ENCODE measurements at regions not wholly inside any gene's neighbourhood (a gene's known extent, or its start where the extent isn't known, plus 50 kb on each side); places are given as distances from the start of the nearest gene placed in this dataset.

GRCh38 chr5:27928060-27928459, 889.7 kb upstream of the CDH9 start:
- H3K4me2 ChIP-seq (ENCODE audit: extremely low read depth, insufficient read depth, low read length): no peak overlapping the region
- no peak overlapping the region for H2AFZ ChIP-seq (ENCODE audit: low read length)
- H3K9ac ChIP-seq (ENCODE audit: insufficient read depth, low read length): no peak overlapping the region
- H3K36me3 ChIP-seq (ENCODE audit: control insufficient read depth, insufficient read depth, low read length): no peaks in the 10 kb centered on the region
- DNase-seq (ENCODE audit: low read depth in 2 of 2): no peak
- no peak for TF ChIP-seq CTCF (conservative IDR thresholded peaks at IDR 0.05 in 1 of 2, IDR thresholded peaks at IDR 0.05 in 1 of 2; ENCODE audit: low read depth in 1 of 2, low read length in 2 of 2)
- TF ChIP-seq EZH2 (IDR thresholded peaks at IDR 0.05; ENCODE audit: low read length, missing control alignments): no peak
- H3K27ac ChIP-seq (ENCODE audit: insufficient read depth, low read length): no peak overlapping the region
- no peaks in the 10 kb centered on the region for H3K9me3 ChIP-seq (ENCODE audit: control insufficient read depth, insufficient read depth, low read depth, low read length)
- H3K79me2 ChIP-seq (ENCODE audit: control insufficient read depth, insufficient read depth, low read length): no peaks in the 10 kb centered on the region
- H3K27me3 ChIP-seq (ENCODE audit: control insufficient read depth, insufficient read depth, low read length): no peaks in the 10 kb centered on the region
- no peaks in the 10 kb centered on the region for H4K20me1 ChIP-seq (ENCODE audit: control insufficient read depth, extremely low read depth, insufficient read depth, low read length)
- H3K4me3 ChIP-seq (replicated peaks in 1 of 4; ENCODE audit: control extremely low read depth in 1 of 4, insufficient read depth in 1 of 4, low read depth in 3 of 4, low read length in 4 of 4): no peak overlapping the region
- no peaks in the 10 kb centered on the region for H3K4me1 ChIP-seq (ENCODE audit: control insufficient read depth, extremely low read depth, insufficient read depth, low read length)

- no peak for DNase-seq (ENCODE audit: low read depth in 2 of 2)
- no peak overlapping the region for H3K4me2 ChIP-seq (ENCODE audit: extremely low read depth, insufficient read depth, low read length)
- no peak overlapping the region for H2AFZ ChIP-seq (ENCODE audit: low read length)
- no peaks in the 10 kb centered on the region for H4K20me1 ChIP-seq (ENCODE audit: control insufficient read depth, extremely low read depth, insufficient read depth, low read length)
- no peaks in the 10 kb centered on the region for H3K4me1 ChIP-seq (ENCODE audit: control insufficient read depth, extremely low read depth, insufficient read depth, low read length)
- H3K79me2 ChIP-seq (ENCODE audit: control insufficient read depth, insufficient read depth, low read length): no peaks in the 10 kb centered on the region
- H3K9me3 ChIP-seq (ENCODE audit: control insufficient read depth, insufficient read depth, low read depth, low read length): no peaks in the 10 kb centered on the region
- H3K27ac ChIP-seq (ENCODE audit: insufficient read depth, low read length): no peak overlapping the region
- no peak overlapping the region for H3K4me3 ChIP-seq (replicated peaks in 1 of 4; ENCODE audit: control extremely low read depth in 1 of 4, insufficient read depth in 1 of 4, low read depth in 3 of 4, low read length in 4 of 4)
- H3K9ac ChIP-seq (ENCODE audit: insufficient read depth, low read length): no peak overlapping the region
- H3K27me3 ChIP-seq (ENCODE audit: control insufficient read depth, insufficient read depth, low read length): no peaks in the 10 kb centered on the region
- TF ChIP-seq CTCF (conservative IDR thresholded peaks at IDR 0.05 in 1 of 2, IDR thresholded peaks at IDR 0.05 in 1 of 2; ENCODE audit: low read depth in 1 of 2, low read length in 2 of 2): no peak
- TF ChIP-seq EZH2 (IDR thresholded peaks at IDR 0.05; ENCODE audit: low read length, missing control alignments): no peak
- H3K36me3 ChIP-seq (ENCODE audit: control insufficient read depth, insufficient read depth, low read length): no peaks in the 10 kb centered on the region
These were observed 872.8 kb upstream of the CDH9 start for GRCh38 chr5:27911216-27911615.

GRCh38 chr5:27908341-27908740, 870.0 kb upstream of the CDH9 start:
- Histone ChIP-seq H2AFZ (ENCODE audit: low read length) (no peak overlapping the region), H3K36me3 (ENCODE audit: control insufficient read depth, insufficient read depth, low read length) (no peaks in the 10 kb centered on the region), H3K4me2 (ENCODE audit: extremely low read depth, insufficient read depth, low read length) (no peak overlapping the region), H3K9me3 (ENCODE audit: control insufficient read depth, insufficient read depth, low read depth, low read length) (no peaks in the 10 kb centered on the region), H3K9ac (ENCODE audit: insufficient read depth, low read length) (no peak overlapping the region), H3K27ac (ENCODE audit: insufficient read depth, low read length) (no peak overlapping the region), H3K79me2 (ENCODE audit: control insufficient read depth, insufficient read depth, low read length) (no peaks in the 10 kb centered on the region), H3K4me1 (ENCODE audit: control insufficient read depth, extremely low read depth, insufficient read depth, low read length) (no peaks in the 10 kb centered on the region), H4K20me1 (ENCODE audit: control insufficient read depth, extremely low read depth, insufficient read depth, low read length) (no peaks in the 10 kb centered on the region), H3K27me3 (ENCODE audit: control insufficient read depth, insufficient read depth, low read length) (no peaks in the 10 kb centered on the region), H3K4me3 (replicated peaks in 1 of 4; ENCODE audit: control extremely low read depth in 1 of 4, insufficient read depth in 1 of 4, low read depth in 3 of 4, low read length in 4 of 4) (no peak overlapping the region)
- DNase-seq (ENCODE audit: low read depth in 2 of 2): no peak
- no peak for TF ChIP-seq CTCF (conservative IDR thresholded peaks at IDR 0.05 in 1 of 2, IDR thresholded peaks at IDR 0.05 in 1 of 2; ENCODE audit: low read depth in 1 of 2, low read length in 2 of 2)
- no peak for TF ChIP-seq EZH2 (IDR thresholded peaks at IDR 0.05; ENCODE audit: low read length, missing control alignments)

All from fibroblast of lung (primary cell).